GM13976 (cell line): ENCODE measurements at regions not wholly inside any gene's neighbourhood (a gene's known extent, or its start where the extent isn't known, plus 50 kb on each side); places are given as distances from the start of the nearest gene placed in this dataset.

Experiments
- DNase-seq: peaks from one replicate; pipeline ENCODE4 v3.0.0; 2012; ENCODE audit warnings: low spot score
- in situ Hi-C: fragments of 300-500 bp; cut with MboI; formaldehyde crosslinking; loops from one replicate; pipeline ENCODE4 v1.12.0; 2022; ENCODE audit warnings: low sequenced_read_pairs, mixed read lengths, inconsistent platforms; ENCODE audit not compliant: unreplicated experiment
- TF ChIP-seq, protein P1 (sequence below): IDR thresholded peaks from 2 replicates; pipeline ENCODE4 v1.5.1; 2012; ENCODE audit warnings: borderline replicate concordance, mild to moderate bottlenecking; ENCODE audit not compliant: insufficient read depth; ENCODE audit errors: extremely low read depth, missing control alignments, control extremely low read depth

GRCh38 chr3:127461286-127461910, 129.1 kb downstream of the TPRA1 start:
- no peak for DNase-seq
- TF ChIP-seq, protein P1, sequence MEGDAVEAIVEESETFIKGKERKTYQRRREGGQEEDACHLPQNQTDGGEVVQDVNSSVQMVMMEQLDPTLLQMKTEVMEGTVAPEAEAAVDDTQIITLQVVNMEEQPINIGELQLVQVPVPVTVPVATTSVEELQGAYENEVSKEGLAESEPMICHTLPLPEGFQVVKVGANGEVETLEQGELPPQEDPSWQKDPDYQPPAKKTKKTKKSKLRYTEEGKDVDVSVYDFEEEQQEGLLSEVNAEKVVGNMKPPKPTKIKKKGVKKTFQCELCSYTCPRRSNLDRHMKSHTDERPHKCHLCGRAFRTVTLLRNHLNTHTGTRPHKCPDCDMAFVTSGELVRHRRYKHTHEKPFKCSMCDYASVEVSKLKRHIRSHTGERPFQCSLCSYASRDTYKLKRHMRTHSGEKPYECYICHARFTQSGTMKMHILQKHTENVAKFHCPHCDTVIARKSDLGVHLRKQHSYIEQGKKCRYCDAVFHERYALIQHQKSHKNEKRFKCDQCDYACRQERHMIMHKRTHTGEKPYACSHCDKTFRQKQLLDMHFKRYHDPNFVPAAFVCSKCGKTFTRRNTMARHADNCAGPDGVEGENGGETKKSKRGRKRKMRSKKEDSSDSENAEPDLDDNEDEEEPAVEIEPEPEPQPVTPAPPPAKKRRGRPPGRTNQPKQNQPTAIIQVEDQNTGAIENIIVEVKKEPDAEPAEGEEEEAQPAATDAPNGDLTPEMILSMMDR = no peak
- in situ Hi-C loops = no loop called here

DNA sequence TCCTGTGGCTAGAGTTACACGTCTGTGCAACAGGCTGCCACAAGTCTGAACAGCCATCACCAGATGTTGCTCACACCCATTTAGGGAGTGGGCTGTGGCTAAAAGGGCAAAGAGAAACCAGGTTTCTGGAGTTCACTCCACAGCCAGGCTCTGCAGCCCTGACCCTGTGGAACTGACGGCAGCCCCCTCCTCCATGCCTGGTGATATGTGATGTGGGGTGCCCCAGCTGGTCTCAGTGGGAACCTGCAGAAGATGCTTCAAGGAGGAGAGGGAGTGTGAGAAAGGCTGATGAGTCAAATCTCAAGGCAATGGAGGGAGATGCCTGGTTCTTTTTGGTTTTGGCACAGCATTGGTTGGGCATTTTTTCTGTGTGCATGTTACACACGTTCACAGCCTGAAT, 130.6 kb downstream of the TPRA1 start:
- DNase-seq = no peak
- in situ Hi-C loops = no loop called here
- TF ChIP-seq, protein P1 = no peak

- peak; percentile 57 for DNase-seq
- in situ Hi-C loops = no loop called here
- TF ChIP-seq, protein P1 = no peak
These were observed 131.6 kb downstream of the TPRA1 start for GRCh38 chr3:127458696-127459604.

GRCh38 chr3:127457546-127458145, 132.9 kb downstream of the TPRA1 start:
- in situ Hi-C loops = no loop called here
- TF ChIP-seq, protein P1 = no peak
- no peak for DNase-seq

DNA sequence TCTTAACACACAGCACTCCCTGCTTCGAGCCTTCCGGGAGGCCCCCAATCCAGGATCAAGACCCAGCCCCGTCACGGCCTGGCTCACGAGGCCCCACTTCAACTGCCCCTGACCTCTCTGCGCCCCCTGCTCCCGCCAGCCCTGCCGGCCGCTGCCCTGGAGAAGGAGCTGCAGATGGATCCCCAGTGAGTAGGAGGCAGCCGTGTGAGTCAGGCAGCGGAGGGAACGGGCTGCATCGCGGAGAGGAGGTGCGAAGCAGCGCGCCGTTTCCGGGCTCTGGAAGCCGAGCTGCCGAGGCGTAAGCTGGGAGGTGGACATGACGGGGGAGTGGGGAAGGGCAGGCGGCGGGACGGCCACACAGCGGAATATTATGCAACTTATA, 133.4 kb downstream of the TPRA1 start:
- in situ Hi-C loops = no loop called here
- TF ChIP-seq, protein P1 = no peak
- no peak for DNase-seq

- TF ChIP-seq, protein P1 = no peak
- no peak for DNase-seq
- in situ Hi-C loops = no loop called here
These were observed 134.0 kb downstream of the TPRA1 start for GRCh38 chr3:127456471-127457093.
